GM12878 (cell line): ENCODE measurements at regions not wholly inside any gene's neighbourhood (a gene's known extent, or its start where the extent isn't known, plus 50 kb on each side); places are given as distances from the start of the nearest gene placed in this dataset.

ENCODE experiments used
- ATAC-seq: fragments of 200-7000 bp; cut with Tn5 transposase; 3 replicates; pipeline ENCODE4 v1.9.1; 2020; ENCODE audit warnings: mild to moderate bottlenecking, moderate library complexity
- BruUV-seq: library from RNA; stranded (reverse); fragments of 400-500 nt; replicated peaks from 2 replicates; lab custom pipeline; 2021; lab: Mats Ljungman, UMichigan
- CTCF ChIA-PET: fragments of 300-600 bp; sonication (Branson Sonifier 250); formaldehyde crosslinking; extraction: SDS; loops from one replicate; lab custom pipeline; 2021; ENCODE audit warnings: inconsistent platforms; lab: Yijun Ruan, JAX
- POLR2A ChIA-PET: fragments of 350-600 bp; formaldehyde crosslinking; extraction: SDS; loops from one replicate; lab custom pipeline; 2021; ENCODE audit warnings: inconsistent platforms; lab: Charles Lee
- RAD21 ChIA-PET: fragments of 300-600 bp; sonication (Branson Sonifier 250); formaldehyde crosslinking; loops from one replicate; lab custom pipeline; 2023; ENCODE audit warnings: antibody characterized with exemption; ENCODE audit not compliant: unreplicated experiment; lab: Charles Lee
- SMC1A ChIA-PET: fragments of 300-600 bp; sonication (Branson Sonifier 250); formaldehyde crosslinking; loops from one replicate; lab custom pipeline; 2023; ENCODE audit not compliant: unreplicated experiment, uncharacterized antibody; lab: Charles Lee
- DNase-seq: peaks from one replicate; pipeline ENCODE4 v3.0.0-alpha.2; 2011; ENCODE audit warnings: low read depth, low spot score
- FAIRE-seq: peaks from 3 replicates; lab custom pipeline; 2011; peaks lifted over from hg19 to GRCh38; lab: Jason Lieb, UNC
- H2AFZ ChIP-seq: 2 replicates; pipeline ENCODE4 v1.6.0; 2011; ENCODE audit warnings: low read depth, low read length, control low read depth; ENCODE audit not compliant: control insufficient read depth
- H3K27ac ChIP-seq: 2 replicates; pipeline ENCODE4 v1.5.1; 2011; ENCODE audit warnings: control low read depth; ENCODE audit not compliant: control insufficient read depth, insufficient read depth
- H3K27me3 ChIP-seq, 2 experiments: replicated peaks in 1 of 2; 2 replicates each; pipeline versions ENCODE4 v1.6.0 to v1.6.1; 2011; ENCODE audit warnings: low read length in 1 of 2; ENCODE audit not compliant: control insufficient read depth in 2 of 2, insufficient read depth in 2 of 2
- H3K36me3 ChIP-seq, 2 experiments: 2 replicates each; pipeline ENCODE4 v1.5.1; 2011; ENCODE audit warnings: low read length in 1 of 2; ENCODE audit not compliant: control insufficient read depth in 2 of 2, insufficient read depth in 2 of 2
- H3K4me1 ChIP-seq: 2 replicates; pipeline ENCODE4 v1.6.1; 2011; ENCODE audit warnings: mild to moderate bottlenecking, low read length, moderate library complexity, mixed read lengths; ENCODE audit not compliant: control insufficient read depth, insufficient read depth
- H3K4me2 ChIP-seq: 2 replicates; pipeline ENCODE4 v1.6.0; 2011; ENCODE audit warnings: control low read depth; ENCODE audit not compliant: control insufficient read depth, insufficient read depth
- H3K4me3 ChIP-seq: fragments of 200-600 bp; sonication (generic); 2 replicates; pipeline ENCODE4 v1.5.1; 2016
- H3K79me2 ChIP-seq: 2 replicates; pipeline ENCODE4 v1.6.0; 2011; ENCODE audit warnings: low read length; ENCODE audit not compliant: control insufficient read depth, insufficient read depth
- H3K9ac ChIP-seq: 2 replicates; pipeline ENCODE4 v1.8.0; 2011; ENCODE audit warnings: low read length, control low read depth, mixed read lengths; ENCODE audit not compliant: control insufficient read depth, insufficient read depth
- H3K9me3 ChIP-seq: replicated peaks from 3 replicates; pipeline ENCODE4 v1.5.1; 2011; ENCODE audit warnings: mild to moderate bottlenecking, low read length; ENCODE audit not compliant: control insufficient read depth, insufficient read depth
- H4K20me1 ChIP-seq: 2 replicates; pipeline ENCODE4 v1.6.0; 2011; ENCODE audit not compliant: control insufficient read depth, insufficient read depth
- HCFC1 ChIP-seq: fragments of 150-350 bp; IDR thresholded peaks from 2 replicates; pipeline ENCODE4 v1.6.1; 2014; ENCODE audit warnings: low read length
- KAT2A ChIP-seq: conservative IDR thresholded peaks from 2 replicates; pipeline ENCODE4 v1.6.1; 2011; ENCODE audit warnings: low read depth, low read length; ENCODE audit not compliant: control insufficient read depth
- MEF2A ChIP-seq: IDR thresholded peaks from 2 replicates; pipeline ENCODE4 v1.6.1; 2011; ENCODE audit warnings: low read depth, mild to moderate bottlenecking, low read length, moderate library complexity; ENCODE audit not compliant: insufficient read depth
- POLR2AphosphoS5 ChIP-seq: IDR thresholded peaks from 2 replicates; pipeline ENCODE4 v1.6.1; 2011; ENCODE audit warnings: mild to moderate bottlenecking, low read length, inconsistent platforms
- POU2F2 ChIP-seq: IDR thresholded peaks from 3 replicates; pipeline ENCODE4 v1.6.1; 2011; ENCODE audit warnings: low read depth, mild to moderate bottlenecking, low read length, borderline replicate concordance
- RELA ChIP-seq: fragments of 450-650 bp; IDR thresholded peaks from 2 replicates; pipeline ENCODE4 v1.8.0; 2014; ENCODE audit warnings: borderline replicate concordance; ENCODE audit not compliant: partially characterized antibody
- SIX5 ChIP-seq: IDR thresholded peaks from 2 replicates; pipeline ENCODE4 v1.6.1; 2011; ENCODE audit warnings: mild to moderate bottlenecking, low read depth, low read length, moderate library complexity; ENCODE audit not compliant: severe bottlenecking
- SMC3 ChIP-seq: IDR thresholded peaks from 2 replicates; pipeline ENCODE4 v1.6.1; 2011; ENCODE audit warnings: low read length, improper control_type of control experiment, borderline replicate concordance
- SREBF1 ChIP-seq: IDR thresholded peaks from 2 replicates; pipeline ENCODE4 v1.6.1; 2012; ENCODE audit warnings: mild to moderate bottlenecking, low read length
- ZNF24 ChIP-seq: fragments of 450-650 bp; IDR thresholded peaks from 2 replicates; pipeline ENCODE4 v1.6.1; 2017; ENCODE audit warnings: antibody characterized with exemption, mild to moderate bottlenecking
- ZNF384 ChIP-seq: IDR thresholded peaks from 2 replicates; pipeline ENCODE4 v1.6.1; 2012; ENCODE audit warnings: low read depth, mild to moderate bottlenecking, low read length, improper control_type of control experiment, borderline replicate concordance
- WGBS: methylation state at CpG from one replicate; pipeline ENCODE4 v1.1.6; 2016; ENCODE audit warnings: low lambda C conversion rate; ENCODE audit not compliant: insufficient replicate concordance, insufficient coverage; ENCODE audit errors: missing lambda C conversion rate; 5-methylcytosine and 5-hydroxymethylcytosine counted together
- in situ Hi-C: fragments of 300-500 bp; cut with MboI; formaldehyde crosslinking; loops from 9 replicates; pipeline ENCODE4 v1.14.3; 2018; ENCODE audit warnings: mixed read lengths
- intact Hi-C: fragments of 100-400 bp; cut with micrococcal nuclease; formaldehyde crosslinking; loops from one replicate; pipeline ENCODE4 v1.14.2; 2022; ENCODE audit not compliant: unreplicated experiment
- TF ChIP-seq, protein P1 (sequence below): fragments of 450-650 bp; IDR thresholded peaks from 2 replicates; pipeline ENCODE4 v1.6.1; 2018; ENCODE audit warnings: borderline replicate concordance, mild to moderate bottlenecking; ENCODE audit not compliant: partially characterized antibody
- TF ChIP-seq, protein P2 (sequence below): fragments of 450-650 bp; IDR thresholded peaks from 2 replicates; pipeline ENCODE4 v1.6.1; 2017; ENCODE audit warnings: borderline replicate concordance
- TF ChIP-seq, protein P3 (sequence below): fragments of 450-650 bp; conservative IDR thresholded peaks from 2 replicates; pipeline ENCODE4 v1.6.1; 2017; ENCODE audit warnings: mild to moderate bottlenecking, moderate library complexity
- TF ChIP-seq, protein P4 (sequence below): fragments of 450-650 bp; IDR thresholded peaks from 2 replicates; pipeline ENCODE4 v1.6.1; 2016; ENCODE audit warnings: mild to moderate bottlenecking
- TF ChIP-seq, protein P5 (sequence below): fragments of 450-650 bp; IDR thresholded peaks from 2 replicates; pipeline ENCODE4 v1.6.1; 2017; ENCODE audit warnings: mild to moderate bottlenecking

DNA sequence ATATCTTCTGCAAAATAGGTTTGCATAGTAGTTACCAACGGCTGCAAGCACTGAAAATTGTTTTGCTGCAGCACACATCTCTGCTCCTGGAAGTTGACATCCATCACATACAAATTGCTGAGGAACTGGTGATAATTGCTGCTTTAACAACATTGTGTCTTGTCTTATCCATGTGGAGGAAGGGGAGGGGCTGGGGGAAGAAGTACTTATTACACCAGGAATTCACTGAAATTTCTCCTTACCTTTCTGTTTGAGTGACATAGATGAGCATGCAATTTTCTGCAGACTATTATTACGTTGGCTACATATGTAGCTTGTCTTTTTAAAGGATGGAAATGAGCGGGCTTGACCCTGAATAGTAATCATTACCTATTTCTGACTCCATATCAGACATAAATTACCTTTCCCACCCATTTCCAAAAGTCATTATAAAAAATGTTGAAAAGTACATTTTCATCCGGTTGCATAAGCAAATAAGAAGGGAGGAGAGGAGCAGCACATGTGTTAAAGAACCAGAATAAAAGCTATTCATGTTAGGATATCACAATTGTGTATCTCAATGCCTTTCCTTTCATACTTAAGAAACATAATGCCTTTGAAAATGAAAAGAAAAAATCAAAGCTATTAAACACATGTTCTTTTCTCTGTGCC is 1905.6 kb downstream of the PCDH7 start:
- FAIRE-seq (no peak), ATAC-seq (no peak), DNase-seq (no peak)
- Histone ChIP-seq H4K20me1 (no peaks in the 10 kb centered on the region), H3K4me3 (no peak overlapping the region), H3K9ac (no peak overlapping the region), H3K4me2 (no peak overlapping the region), H3K79me2 (no peaks in the 10 kb centered on the region), H2AFZ (no peak overlapping the region), H3K4me1 (no peaks in the 10 kb centered on the region), H3K27me3 (no peaks in the 10 kb centered on the region), H3K27ac (no peak overlapping the region), H3K9me3 (no peaks in the 10 kb centered on the region), H3K36me3 (no peaks in the 10 kb centered on the region)
- ChIA-PET RAD21 (no interaction called here), CTCF (no interaction called here), POLR2A (no interaction called here), SMC1A (no interaction called here)
- in situ Hi-C loops (no loop called here), intact Hi-C loops (no loop called here)
- WGBS = 0% methylated on average over 4 of the region's 4 CpGs
- BruUV-seq = no TSS peak
- TF ChIP-seq SMC3 (no peak), SREBF1 (no peak), POU2F2 (no peak), HCFC1 (no peak), KAT2A (no peak), MEF2A (no peak), RELA (no peak), ZNF24 (no peak), SIX5 (no peak), ZNF384 (no peak), POLR2AphosphoS5 (no peak)
- TF ChIP-seq, protein P1, sequence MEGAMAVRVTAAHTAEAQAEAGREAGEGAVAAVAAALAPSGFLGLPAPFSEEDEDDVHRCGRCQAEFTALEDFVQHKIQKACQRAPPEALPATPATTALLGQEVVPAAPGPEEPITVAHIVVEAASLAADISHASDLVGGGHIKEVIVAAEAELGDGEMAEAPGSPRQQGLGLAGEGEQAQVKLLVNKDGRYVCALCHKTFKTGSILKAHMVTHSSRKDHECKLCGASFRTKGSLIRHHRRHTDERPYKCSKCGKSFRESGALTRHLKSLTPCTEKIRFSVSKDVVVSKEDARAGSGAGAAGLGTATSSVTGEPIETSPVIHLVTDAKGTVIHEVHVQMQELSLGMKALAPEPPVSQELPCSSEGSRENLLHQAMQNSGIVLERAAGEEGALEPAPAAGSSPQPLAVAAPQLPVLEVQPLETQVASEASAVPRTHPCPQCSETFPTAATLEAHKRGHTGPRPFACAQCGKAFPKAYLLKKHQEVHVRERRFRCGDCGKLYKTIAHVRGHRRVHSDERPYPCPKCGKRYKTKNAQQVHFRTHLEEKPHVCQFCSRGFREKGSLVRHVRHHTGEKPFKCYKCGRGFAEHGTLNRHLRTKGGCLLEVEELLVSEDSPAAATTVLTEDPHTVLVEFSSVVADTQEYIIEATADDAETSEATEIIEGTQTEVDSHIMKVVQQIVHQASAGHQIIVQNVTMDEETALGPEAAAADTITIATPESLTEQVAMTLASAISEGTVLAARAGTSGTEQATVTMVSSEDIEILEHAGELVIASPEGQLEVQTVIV = no peak
- TF ChIP-seq, protein P2, sequence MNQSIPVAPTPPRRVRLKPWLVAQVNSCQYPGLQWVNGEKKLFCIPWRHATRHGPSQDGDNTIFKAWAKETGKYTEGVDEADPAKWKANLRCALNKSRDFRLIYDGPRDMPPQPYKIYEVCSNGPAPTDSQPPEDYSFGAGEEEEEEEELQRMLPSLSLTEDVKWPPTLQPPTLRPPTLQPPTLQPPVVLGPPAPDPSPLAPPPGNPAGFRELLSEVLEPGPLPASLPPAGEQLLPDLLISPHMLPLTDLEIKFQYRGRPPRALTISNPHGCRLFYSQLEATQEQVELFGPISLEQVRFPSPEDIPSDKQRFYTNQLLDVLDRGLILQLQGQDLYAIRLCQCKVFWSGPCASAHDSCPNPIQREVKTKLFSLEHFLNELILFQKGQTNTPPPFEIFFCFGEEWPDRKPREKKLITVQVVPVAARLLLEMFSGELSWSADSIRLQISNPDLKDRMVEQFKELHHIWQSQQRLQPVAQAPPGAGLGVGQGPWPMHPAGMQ = no peak
- TF ChIP-seq, protein P3, sequence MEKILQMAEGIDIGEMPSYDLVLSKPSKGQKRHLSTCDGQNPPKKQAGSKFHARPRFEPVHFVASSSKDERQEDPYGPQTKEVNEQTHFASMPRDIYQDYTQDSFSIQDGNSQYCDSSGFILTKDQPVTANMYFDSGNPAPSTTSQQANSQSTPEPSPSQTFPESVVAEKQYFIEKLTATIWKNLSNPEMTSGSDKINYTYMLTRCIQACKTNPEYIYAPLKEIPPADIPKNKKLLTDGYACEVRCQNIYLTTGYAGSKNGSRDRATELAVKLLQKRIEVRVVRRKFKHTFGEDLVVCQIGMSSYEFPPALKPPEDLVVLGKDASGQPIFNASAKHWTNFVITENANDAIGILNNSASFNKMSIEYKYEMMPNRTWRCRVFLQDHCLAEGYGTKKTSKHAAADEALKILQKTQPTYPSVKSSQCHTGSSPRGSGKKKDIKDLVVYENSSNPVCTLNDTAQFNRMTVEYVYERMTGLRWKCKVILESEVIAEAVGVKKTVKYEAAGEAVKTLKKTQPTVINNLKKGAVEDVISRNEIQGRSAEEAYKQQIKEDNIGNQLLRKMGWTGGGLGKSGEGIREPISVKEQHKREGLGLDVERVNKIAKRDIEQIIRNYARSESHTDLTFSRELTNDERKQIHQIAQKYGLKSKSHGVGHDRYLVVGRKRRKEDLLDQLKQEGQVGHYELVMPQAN = no peak
- TF ChIP-seq, protein P4, sequence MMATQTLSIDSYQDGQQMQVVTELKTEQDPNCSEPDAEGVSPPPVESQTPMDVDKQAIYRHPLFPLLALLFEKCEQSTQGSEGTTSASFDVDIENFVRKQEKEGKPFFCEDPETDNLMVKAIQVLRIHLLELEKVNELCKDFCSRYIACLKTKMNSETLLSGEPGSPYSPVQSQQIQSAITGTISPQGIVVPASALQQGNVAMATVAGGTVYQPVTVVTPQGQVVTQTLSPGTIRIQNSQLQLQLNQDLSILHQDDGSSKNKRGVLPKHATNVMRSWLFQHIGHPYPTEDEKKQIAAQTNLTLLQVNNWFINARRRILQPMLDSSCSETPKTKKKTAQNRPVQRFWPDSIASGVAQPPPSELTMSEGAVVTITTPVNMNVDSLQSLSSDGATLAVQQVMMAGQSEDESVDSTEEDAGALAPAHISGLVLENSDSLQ = no peak
- TF ChIP-seq, protein P5, sequence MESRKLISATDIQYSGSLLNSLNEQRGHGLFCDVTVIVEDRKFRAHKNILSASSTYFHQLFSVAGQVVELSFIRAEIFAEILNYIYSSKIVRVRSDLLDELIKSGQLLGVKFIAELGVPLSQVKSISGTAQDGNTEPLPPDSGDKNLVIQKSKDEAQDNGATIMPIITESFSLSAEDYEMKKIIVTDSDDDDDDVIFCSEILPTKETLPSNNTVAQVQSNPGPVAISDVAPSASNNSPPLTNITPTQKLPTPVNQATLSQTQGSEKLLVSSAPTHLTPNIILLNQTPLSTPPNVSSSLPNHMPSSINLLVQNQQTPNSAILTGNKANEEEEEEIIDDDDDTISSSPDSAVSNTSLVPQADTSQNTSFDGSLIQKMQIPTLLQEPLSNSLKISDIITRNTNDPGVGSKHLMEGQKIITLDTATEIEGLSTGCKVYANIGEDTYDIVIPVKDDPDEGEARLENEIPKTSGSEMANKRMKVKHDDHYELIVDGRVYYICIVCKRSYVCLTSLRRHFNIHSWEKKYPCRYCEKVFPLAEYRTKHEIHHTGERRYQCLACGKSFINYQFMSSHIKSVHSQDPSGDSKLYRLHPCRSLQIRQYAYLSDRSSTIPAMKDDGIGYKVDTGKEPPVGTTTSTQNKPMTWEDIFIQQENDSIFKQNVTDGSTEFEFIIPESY = no peak
